ENCODE measurements at regions not wholly inside any gene's neighbourhood (a gene's known extent, or its start where the extent isn't known, plus 50 kb on each side); places are given as distances from the start of the nearest gene placed in this dataset.
"Not testable (repeated sequence)": the region's sequence is repeated elsewhere in the genome, so short reads cannot be mapped to it uniquely, and the experiment has no call there.

- peak; percentile 1 for DNase-seq
Observed at GRCh38 chr7:159335181-159335926, 190.7 kb upstream of the VIPR2 start.

GRCh38 chr7:159332854-159333479, 188.3 kb upstream of the VIPR2 start:
- not testable (repeated sequence) for DNase-seq

- no peak for DNase-seq
Observed at GRCh38 chr7:159331462-159331861, 186.8 kb upstream of the VIPR2 start.

GRCh38 chr7:159329818-159330378, 185.2 kb upstream of the VIPR2 start:
- no peak for DNase-seq

GRCh38 chr7:159328096-159328495, 183.4 kb upstream of the VIPR2 start:
- DNase-seq = no peak

GRCh38 chr7:159323359-159323758, 178.7 kb upstream of the VIPR2 start:
- DNase-seq = no peak

GRCh38 chr7:159321278-159321677, 176.6 kb upstream of the VIPR2 start:
- no peak for DNase-seq

GRCh38 chr7:159318682-159319351, 174.2 kb upstream of the VIPR2 start:
- no peak for DNase-seq

GRCh38 chr7:159317294-159317693, 172.6 kb upstream of the VIPR2 start:
- DNase-seq = no peak

GRCh38 chr7:159311172-159311494, 166.5 kb upstream of the VIPR2 start:
- no peak for DNase-seq

- no peak for DNase-seq
Observed at GRCh38 chr7:159310457-159311171, 165.9 kb upstream of the VIPR2 start.

- not testable (repeated sequence) for DNase-seq
Observed at GRCh38 chr7:159309214-159309613, 164.5 kb upstream of the VIPR2 start.

GRCh38 chr7:159306012-159306411, 161.3 kb upstream of the VIPR2 start:
- no peak for DNase-seq

GRCh38 chr7:159305185-159305584, 160.5 kb upstream of the VIPR2 start:
- DNase-seq = not testable (repeated sequence)

GRCh38 chr7:159303510-159303909, 158.8 kb upstream of the VIPR2 start:
- DNase-seq = not testable (repeated sequence)

GRCh38 chr7:159296093-159296681, 151.5 kb upstream of the VIPR2 start:
- no peak for DNase-seq

- DNase-seq = not testable (repeated sequence)
Observed at GRCh38 chr7:159286487-159286886, 141.8 kb upstream of the VIPR2 start.

GRCh38 chr7:159281573-159281972, 136.9 kb upstream of the VIPR2 start:
- no peak for DNase-seq

- no peak for DNase-seq
Observed at GRCh38 chr7:159280008-159280407, 135.3 kb upstream of the VIPR2 start.

GRCh38 chr7:159272739-159273138, 128.1 kb upstream of the VIPR2 start:
- DNase-seq = no peak

- no peak for DNase-seq
Observed at GRCh38 chr7:159271781-159272180, 127.1 kb upstream of the VIPR2 start.

GRCh38 chr7:159269745-159270144, 125.1 kb upstream of the VIPR2 start:
- no peak for DNase-seq
